H1 (cell line): ENCODE measurements at regions not wholly inside any gene's neighbourhood (a gene's known extent, or its start where the extent isn't known, plus 50 kb on each side); places are given as distances from the start of the nearest gene placed in this dataset.

Experiments
- CTCF ChIA-PET: fragments of 300-600 bp; sonication (Branson Sonifier 250); formaldehyde crosslinking; loops from one replicate; lab custom pipeline; 2021; ENCODE audit not compliant: partially characterized antibody; lab: Charles Lee
- POLR2A ChIA-PET: fragments of 300-600 bp; sonication (Branson Sonifier 250); formaldehyde crosslinking; loops from one replicate; lab custom pipeline; 2021; ENCODE audit warnings: inconsistent platforms; ENCODE audit not compliant: partially characterized antibody; lab: Charles Lee
- DNase-seq, 2 experiments: peaks; one replicate each; pipeline versions ENCODE4 v3.0.0 to v3.0.0-alpha.2; 2010 to 2022; ENCODE audit warnings: low spot score in 2 of 2, low read depth in 1 of 2, mixed read lengths in 1 of 2
- FAIRE-seq: peaks from 2 replicates; lab custom pipeline; 2011; peaks lifted over from hg19 to GRCh38; lab: Jason Lieb, UNC
- H2AFZ ChIP-seq: 2 replicates; pipeline ENCODE4 v1.8.1; 2012; ENCODE audit warnings: low read length, inconsistent platforms
- H2AK5ac ChIP-seq: 2 replicates; pipeline ENCODE4 v1.6.1; 2013; ENCODE audit warnings: low read depth, low read length
- H2BK120ac ChIP-seq: replicated peaks from 2 replicates; pipeline ENCODE3; 2013; ENCODE audit warnings: low read depth, low read length, inconsistent platforms
- H2BK12ac ChIP-seq: 2 replicates; pipeline ENCODE4 v1.6.1; 2013; ENCODE audit warnings: low read depth, low read length
- H2BK15ac ChIP-seq: 2 replicates; pipeline ENCODE4 v1.6.1; 2013; ENCODE audit warnings: low read length
- H2BK20ac ChIP-seq: 2 replicates; pipeline ENCODE4 v1.6.1; 2013; ENCODE audit warnings: low read length
- H2BK5ac ChIP-seq: 2 replicates; pipeline ENCODE4 v1.6.1; 2013; ENCODE audit warnings: low read depth, low read length
- H3K14ac ChIP-seq: 2 replicates; pipeline ENCODE4 v1.6.1; 2013; ENCODE audit warnings: inconsistent platforms; ENCODE audit not compliant: insufficient read length
- H3K18ac ChIP-seq: 2 replicates; pipeline ENCODE4 v1.6.1; 2013; ENCODE audit warnings: low read length; ENCODE audit errors: extremely low read depth
- H3K23ac ChIP-seq: 2 replicates; pipeline ENCODE4 v1.6.1; 2013; ENCODE audit warnings: inconsistent platforms; ENCODE audit not compliant: insufficient read length
- H3K23me2 ChIP-seq: 2 replicates; pipeline ENCODE4 v1.6.1; 2013; ENCODE audit warnings: low read depth, low read length
- H3K27ac ChIP-seq: 2 replicates; pipeline ENCODE4 v1.6.1; 2011; ENCODE audit warnings: low read depth, low read length, inconsistent platforms
- H3K27me3 ChIP-seq, 4 experiments: replicated peaks in 1 of 4; 1 replicate in 1 of 4; 2 replicates in 3 of 4; pipeline versions ENCODE4 v1.6.1 to v1.8.1; 2011 to 2013; ENCODE audit warnings: low read length in 3 of 4, mild to moderate bottlenecking in 3 of 4, inconsistent platforms in 2 of 4, mixed read lengths in 2 of 4, moderate library complexity in 1 of 4; ENCODE audit not compliant: control insufficient read depth in 3 of 4, insufficient read depth in 3 of 4; ENCODE audit errors: extremely low read depth in 1 of 4
- H3K36me3 ChIP-seq, 4 experiments: 2 replicates each; pipeline versions ENCODE4 v1.6.1 to v1.8.1; 2011 to 2013; ENCODE audit warnings: mild to moderate bottlenecking in 4 of 4, low read length in 3 of 4, moderate library complexity in 2 of 4, control low read depth in 1 of 4, inconsistent platforms in 1 of 4; ENCODE audit not compliant: insufficient read depth in 4 of 4, control insufficient read depth in 2 of 4
- H3K4ac ChIP-seq: replicated peaks from 2 replicates; pipeline ENCODE3; 2013; ENCODE audit warnings: low read length, low read depth, mixed read lengths, inconsistent platforms; ENCODE audit not compliant: insufficient read length
- H3K4me1 ChIP-seq, 4 experiments: replicated peaks in 1 of 4; 1 replicate in 1 of 4; 2 replicates in 3 of 4; pipeline versions ENCODE4 v1.6.1 to v1.8.1; 2011 to 2013; ENCODE audit warnings: low read length in 3 of 4, inconsistent platforms in 2 of 4, mixed read lengths in 1 of 4; ENCODE audit not compliant: insufficient read depth in 4 of 4, control insufficient read depth in 3 of 4
- H3K4me2 ChIP-seq, 2 experiments: 2 replicates each; pipeline versions ENCODE4 v1.6.1 to v1.8.1; 2011 to 2013; ENCODE audit warnings: low read depth in 2 of 2, low read length in 2 of 2, control low read depth in 1 of 2, inconsistent platforms in 1 of 2, mild to moderate bottlenecking in 1 of 2; ENCODE audit not compliant: insufficient read depth in 1 of 2
- H3K4me3 ChIP-seq, 4 experiments: fragments of 200-600, 300-600 bp in 1 of 4; sonication (generic), shearing (Covaris generic), sonication (Bioruptor Twin) in 1 of 4; 2 replicates each; pipeline versions ENCODE4 v1.5.1 to v1.8.1; 2011 to 2016; ENCODE audit warnings: low read length in 4 of 4, low read depth in 3 of 4, control low read depth in 2 of 4, inconsistent platforms in 2 of 4, mild to moderate bottlenecking in 2 of 4, mixed read lengths in 1 of 4, moderate library complexity in 1 of 4; ENCODE audit not compliant: insufficient read depth in 2 of 4; ENCODE audit errors: extremely low read depth in 1 of 4
- H3K56ac ChIP-seq: replicated peaks from 2 replicates; pipeline ENCODE3; 2013; ENCODE audit warnings: low read depth, mild to moderate bottlenecking, mixed read lengths, low read length, inconsistent platforms; ENCODE audit not compliant: insufficient read length
- H3K79me1 ChIP-seq: 2 replicates; pipeline ENCODE4 v1.6.1; 2013; ENCODE audit warnings: low read depth, low read length, control low read depth
- H3K79me2 ChIP-seq, 2 experiments: 2 replicates each; pipeline versions ENCODE4 v1.6.1 to v1.8.1; 2012 to 2013; ENCODE audit warnings: low read length in 2 of 2, mild to moderate bottlenecking in 2 of 2, inconsistent platforms in 1 of 2; ENCODE audit not compliant: insufficient read depth in 2 of 2, control insufficient read depth in 1 of 2
- H3K9ac ChIP-seq, 4 experiments: replicated peaks in 1 of 4; 1 replicate in 1 of 4; 2 replicates in 3 of 4; pipeline versions ENCODE4 v1.6.1 to v1.8.1; 2011 to 2013; ENCODE audit warnings: low read depth in 3 of 4, low read length in 3 of 4, control low read depth in 2 of 4, mild to moderate bottlenecking in 2 of 4, moderate library complexity in 2 of 4, inconsistent platforms in 1 of 4; ENCODE audit errors: extremely low read depth in 1 of 4
- H3K9me3 ChIP-seq, 2 experiments: 2 replicates each; pipeline versions ENCODE4 v1.6.1 to v1.8.1; 2012 to 2013; ENCODE audit warnings: mild to moderate bottlenecking in 2 of 2, moderate library complexity in 2 of 2, control low read depth in 1 of 2, inconsistent platforms in 1 of 2, low read depth in 1 of 2, low read length in 1 of 2, mixed read lengths in 1 of 2; ENCODE audit not compliant: insufficient read depth in 2 of 2
- H4K20me1 ChIP-seq, 2 experiments: replicated peaks in 1 of 2; 2 replicates each; pipeline versions ENCODE3 to v1.8.1; 2011 to 2013; ENCODE audit warnings: inconsistent platforms in 2 of 2, low read length in 2 of 2, mild to moderate bottlenecking in 1 of 2; ENCODE audit not compliant: insufficient read depth in 2 of 2, control insufficient read depth in 1 of 2
- H4K5ac ChIP-seq: 2 replicates; pipeline ENCODE4 v1.6.1; 2013; ENCODE audit warnings: low read length, low read depth, mixed read lengths, inconsistent platforms; ENCODE audit not compliant: insufficient read length
- H4K8ac ChIP-seq: 2 replicates; pipeline ENCODE4 v1.8.0; 2013; ENCODE audit warnings: mild to moderate bottlenecking, moderate library complexity, low read length, inconsistent platforms; ENCODE audit not compliant: insufficient read depth; ENCODE audit errors: extremely low read depth
- H4K91ac ChIP-seq: replicated peaks from 2 replicates; pipeline ENCODE3; 2013; ENCODE audit warnings: low read length, mixed read lengths, inconsistent platforms; ENCODE audit not compliant: insufficient read length
- ASH2L ChIP-seq: fragments of 200-600, 300-600 bp; sonication (generic); IDR thresholded peaks from one replicate; pipeline ENCODE4 v1.7.1; 2017; ENCODE audit warnings: low read length
- EZH2 ChIP-seq: fragments of 200-600 bp; sonication (generic); IDR thresholded peaks from 2 replicates; pipeline ENCODE4 v1.7.1; 2012; ENCODE audit warnings: low read depth, mild to moderate bottlenecking, moderate library complexity, low read length, inconsistent platforms; ENCODE audit not compliant: severe bottlenecking
- RBBP5 ChIP-seq: IDR thresholded peaks from 2 replicates; pipeline ENCODE4 v1.7.1; 2012; ENCODE audit warnings: low read depth, mild to moderate bottlenecking, inconsistent platforms, low read length, moderate library complexity, borderline replicate concordance
- RNF2 ChIP-seq: fragments of 200-900, 300-1000 bp; sonication (generic); IDR thresholded peaks from 2 replicates; pipeline ENCODE4 v1.7.1; 2016; ENCODE audit warnings: borderline replicate concordance, low read depth, mild to moderate bottlenecking, antibody characterized with exemption, low read length; ENCODE audit not compliant: poor library complexity, severe bottlenecking; ENCODE audit errors: missing control alignments
- TAF1 ChIP-seq: IDR thresholded peaks from 2 replicates; pipeline ENCODE4 v1.6.1; 2011; ENCODE audit warnings: mild to moderate bottlenecking, low read depth, low read length
- TAF7 ChIP-seq: optimal IDR thresholded peaks from 2 replicates; pipeline ENCODE3; 2011; ENCODE audit warnings: low read depth, mild to moderate bottlenecking, inconsistent platforms, low read length, moderate library complexity, borderline replicate concordance

GRCh38 chrX:82224961-82225360, 1023.1 kb downstream of the SH3BGRL start:
- no peak overlapping the region for H3K23ac ChIP-seq
- no peak for FAIRE-seq
- CTCF ChIA-PET, result no interaction called here
- H2AFZ ChIP-seq, result no peak overlapping the region
- no peak overlapping the region for H3K9ac ChIP-seq
- H3K27me3 ChIP-seq, result no peaks in the 10 kb centered on the region
- no peak overlapping the region for H4K8ac ChIP-seq
- no peak overlapping the region for H3K18ac ChIP-seq
- H3K79me2 ChIP-seq, result no peaks in the 10 kb centered on the region
- no peak overlapping the region for H3K14ac ChIP-seq
- H4K5ac ChIP-seq, result no peak overlapping the region
- H4K20me1 ChIP-seq, result no peaks in the 10 kb centered on the region
- POLR2A ChIA-PET, result no interaction called here
- H3K36me3 ChIP-seq, result no peaks in the 10 kb centered on the region
- H3K4me1 ChIP-seq, result no peaks in the 10 kb centered on the region
- no peak overlapping the region for H2AK5ac ChIP-seq
- no peaks in the 10 kb centered on the region for H3K9me3 ChIP-seq
- H3K4me3 ChIP-seq, result no peak overlapping the region
- H2BK20ac ChIP-seq, result no peak overlapping the region
- H2BK15ac ChIP-seq, result no peak overlapping the region
- H2BK5ac ChIP-seq, result no peak overlapping the region
- no peaks in the 10 kb centered on the region for H3K79me1 ChIP-seq
- H3K23me2 ChIP-seq, result no peaks in the 10 kb centered on the region
- no peak overlapping the region for H3K4me2 ChIP-seq
- H3K27ac ChIP-seq, result no peak overlapping the region
- no peak overlapping the region for H4K91ac ChIP-seq
- no peak overlapping the region for H3K56ac ChIP-seq
- H2BK120ac ChIP-seq, result no peak overlapping the region
- DNase-seq, result no peak
- H3K4ac ChIP-seq, result no peak overlapping the region
- no peak overlapping the region for H2BK12ac ChIP-seq
- TF ChIP-seq RBBP5 (no peak), TAF7 (no peak), EZH2 (no peak), ASH2L (no peak), TAF1 (no peak), RNF2 (no peak)
